ENCODE measurements at regions not wholly inside any gene's neighbourhood (a gene's known extent, or its start where the extent isn't known, plus 50 kb on each side); places are given as distances from the start of the nearest gene placed in this dataset.

DNA sequence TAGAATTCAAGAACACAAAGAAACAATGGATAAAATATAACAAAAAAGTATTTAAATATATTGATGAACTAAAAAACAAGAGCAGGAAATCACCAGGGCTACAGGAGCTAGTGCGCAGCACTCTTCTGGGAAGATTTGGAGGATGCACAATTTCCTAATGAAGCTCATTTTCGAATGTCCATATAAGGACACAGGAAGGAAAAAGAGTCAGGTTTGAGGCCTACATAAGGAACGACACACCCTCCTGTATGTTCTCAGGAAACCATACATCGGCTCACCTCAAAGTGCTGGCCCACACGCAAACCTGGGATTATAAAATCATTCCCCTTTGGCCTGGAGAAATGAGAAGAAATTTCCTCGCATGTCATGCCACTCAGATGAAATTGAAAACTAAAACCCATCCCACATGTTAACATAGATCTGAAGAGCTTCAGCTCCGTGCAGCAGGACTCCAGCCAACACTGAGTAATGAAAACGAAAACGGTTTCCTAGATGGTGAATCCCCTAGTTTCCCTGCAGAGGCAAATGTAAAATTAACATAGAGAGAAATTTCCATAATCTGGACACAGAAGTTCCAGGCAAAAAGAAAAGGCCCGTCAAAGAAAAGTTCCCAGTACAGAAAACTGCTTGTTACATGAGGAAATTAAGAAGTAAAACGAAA is 825.8 kb downstream of the SOCS6 start:
- CTCF ChIA-PET (ENCODE audit: low intra/inter-chr PET ratio, low total read pairs): no interaction called here
- no peak overlapping the region for H3K9ac ChIP-seq (ENCODE audit: insufficient read depth, low read depth, low read length)
- TF ChIP-seq ZNF776 (CRISPR knock-in tag; IDR thresholded peaks at IDR 0.05) (no peak), ZBTB3 (CRISPR knock-in tag; IDR thresholded peaks at IDR 0.05; ENCODE audit: borderline replicate concordance, low read depth) (no peak), MTA3 (CRISPR knock-in tag; IDR thresholded peaks at IDR 0.05) (no peak), ZNF772 (CRISPR knock-in tag; IDR thresholded peaks at IDR 0.05) (no peak), SP140L (CRISPR knock-in tag; IDR thresholded peaks at IDR 0.05; ENCODE audit: borderline replicate concordance) (no peak), ZFX (CRISPR knock-in tag; IDR thresholded peaks at IDR 0.05; ENCODE audit: low read depth) (no peak), NPAS2 (CRISPR knock-in tag; IDR thresholded peaks at IDR 0.05; ENCODE audit: borderline replicate concordance) (no peak)
- no peak overlapping the region for H3K27ac ChIP-seq (ENCODE audit: extremely low read length, insufficient read depth, low read length)
- WGBS (ENCODE audit: low lambda C conversion rate): 30% methylated on average over 11 of the region's 11 CpGs
- no peaks in the 10 kb centered on the region; a peak in 1 of 5 replicates for H3K27me3 ChIP-seq (ENCODE audit: control insufficient read depth in 1 of 2, insufficient read depth in 2 of 2, low read length in 2 of 2)
- H4K20me1 ChIP-seq (ENCODE audit: insufficient read depth, low read length): no peaks in the 10 kb centered on the region
- no peaks in the 10 kb centered on the region for H3K79me2 ChIP-seq (ENCODE audit: insufficient read depth, low read length)
- H3K4me3 ChIP-seq (replicated peaks in 1 of 3; ENCODE audit: insufficient read depth in 1 of 3, low read depth in 2 of 3, low read length in 3 of 3): no peak overlapping the region
- DNase-seq (ENCODE audit: low spot score) (no peak), ATAC-seq (no peak), FAIRE-seq (no peak)
- H3K36me3 ChIP-seq (replicated peaks in 1 of 2; ENCODE audit: control insufficient read depth in 1 of 2, insufficient read depth in 2 of 2, low read length in 2 of 2): no peaks in the 10 kb centered on the region
- POLR2A ChIA-PET: no interaction called here
- no peak overlapping the region for H2AFZ ChIP-seq (ENCODE audit: low read length)
- in situ Hi-C loops (cut with HindIII; ENCODE audit: extremely low pct_ligation_motif_present, low pct_unique_long_range_greater_than_20kb): no loop called here
- H3K9me3 ChIP-seq (ENCODE audit: low read length): no peaks in the 10 kb centered on the region
- H3K4me2 ChIP-seq (ENCODE audit: low read depth, low read length): no peak overlapping the region
- BruUV-seq (replicated peaks): no TSS peak
- intact Hi-C loops (cut with micrococcal nuclease; ENCODE audit: unreplicated experiment): no loop called here
- no peaks in the 10 kb centered on the region for H3K4me1 ChIP-seq (ENCODE audit: insufficient read depth, low read length)

GRCh38 chr18:71107244-71107643 is 818.4 kb downstream of the SOCS6 start:
- ATAC-seq: no peak
- TF ChIP-seq IRX3 (CRISPR knock-in tag; IDR thresholded peaks at IDR 0.05; ENCODE audit: borderline replicate concordance, low read depth): no peak
- TF ChIP-seq ZC3H4 (CRISPR knock-in tag; IDR thresholded peaks at IDR 0.05; ENCODE audit: borderline replicate concordance): no peak
- TF ChIP-seq HNRNPL (IDR thresholded peaks at IDR 0.05; ENCODE audit: low read depth, low read length): no peak
- TF ChIP-seq ZNF670 (CRISPR knock-in tag; IDR thresholded peaks at IDR 0.05; ENCODE audit: borderline replicate concordance): no peak
- Histone ChIP-seq H3K36me3 (replicated peaks in 1 of 2; ENCODE audit: control insufficient read depth in 1 of 2, insufficient read depth in 2 of 2, low read length in 2 of 2) (no peaks in the 10 kb centered on the region), H3K4me3 (replicated peaks in 1 of 3; ENCODE audit: insufficient read depth in 1 of 3, low read depth in 2 of 3, low read length in 3 of 3) (no peak overlapping the region), H4K20me1 (ENCODE audit: insufficient read depth, low read length) (no peaks in the 10 kb centered on the region), H3K79me2 (ENCODE audit: insufficient read depth, low read length) (no peaks in the 10 kb centered on the region), H3K27me3 (ENCODE audit: control insufficient read depth in 1 of 2, insufficient read depth in 2 of 2, low read length in 2 of 2) (no peaks in the 10 kb centered on the region), H3K27ac (ENCODE audit: extremely low read length, insufficient read depth, low read length) (no peak overlapping the region), H3K9me3 (ENCODE audit: low read length) (no peaks in the 10 kb centered on the region), H3K4me1 (ENCODE audit: insufficient read depth, low read length) (no peaks in the 10 kb centered on the region), H3K4me2 (ENCODE audit: low read depth, low read length) (no peak overlapping the region), H3K9ac (ENCODE audit: insufficient read depth, low read depth, low read length) (no peak overlapping the region), H2AFZ (ENCODE audit: low read length) (no peak overlapping the region)
- ChIA-PET POLR2A (no interaction called here), CTCF (ENCODE audit: low intra/inter-chr PET ratio, low total read pairs) (no interaction called here)
- no peak for FAIRE-seq
- DNase-seq (ENCODE audit: low spot score): no peak
- in situ Hi-C loops (cut with HindIII; ENCODE audit: extremely low pct_ligation_motif_present, low pct_unique_long_range_greater_than_20kb): no loop called here
- intact Hi-C loops (cut with micrococcal nuclease; ENCODE audit: unreplicated experiment): no loop called here
- BruUV-seq (replicated peaks): no TSS peak
- 1% methylated on average over 2 of the region's 2 CpGs for WGBS (ENCODE audit: low lambda C conversion rate)

All from HepG2 (cell line).